ENCODE measurements at regions not wholly inside any gene's neighbourhood (a gene's known extent, or its start where the extent isn't known, plus 50 kb on each side); places are given as distances from the start of the nearest gene placed in this dataset.

DNA sequence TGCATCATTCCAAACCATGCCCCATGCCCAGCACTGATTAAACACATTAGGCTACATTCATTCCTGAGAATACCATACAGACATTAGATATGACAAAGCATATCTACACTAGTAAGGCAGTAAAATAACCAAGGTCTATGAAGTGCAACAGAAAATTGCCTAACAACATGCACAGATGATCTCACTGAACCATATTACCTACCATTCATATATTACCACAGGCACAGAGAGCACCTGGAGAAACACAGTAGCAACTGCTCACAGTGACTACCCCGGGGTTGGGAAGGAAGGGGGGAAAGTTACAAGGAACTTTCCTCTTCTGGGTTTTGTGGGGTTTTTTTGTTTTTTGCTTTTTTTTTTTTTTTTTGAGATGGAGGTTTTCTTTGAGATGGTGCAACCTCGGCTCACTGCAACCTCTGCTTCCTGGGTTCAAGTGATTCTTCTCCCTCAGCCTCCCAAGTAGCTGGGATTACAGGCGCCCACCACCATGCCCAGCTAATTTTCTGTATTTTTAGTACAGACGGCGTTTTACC, 669.6 kb downstream of the UQCRFS1 start:
- no peaks in the 10 kb centered on the region for H3K4me1 ChIP-seq (ENCODE audit: control insufficient read depth, insufficient read depth, low read length)

DNA sequence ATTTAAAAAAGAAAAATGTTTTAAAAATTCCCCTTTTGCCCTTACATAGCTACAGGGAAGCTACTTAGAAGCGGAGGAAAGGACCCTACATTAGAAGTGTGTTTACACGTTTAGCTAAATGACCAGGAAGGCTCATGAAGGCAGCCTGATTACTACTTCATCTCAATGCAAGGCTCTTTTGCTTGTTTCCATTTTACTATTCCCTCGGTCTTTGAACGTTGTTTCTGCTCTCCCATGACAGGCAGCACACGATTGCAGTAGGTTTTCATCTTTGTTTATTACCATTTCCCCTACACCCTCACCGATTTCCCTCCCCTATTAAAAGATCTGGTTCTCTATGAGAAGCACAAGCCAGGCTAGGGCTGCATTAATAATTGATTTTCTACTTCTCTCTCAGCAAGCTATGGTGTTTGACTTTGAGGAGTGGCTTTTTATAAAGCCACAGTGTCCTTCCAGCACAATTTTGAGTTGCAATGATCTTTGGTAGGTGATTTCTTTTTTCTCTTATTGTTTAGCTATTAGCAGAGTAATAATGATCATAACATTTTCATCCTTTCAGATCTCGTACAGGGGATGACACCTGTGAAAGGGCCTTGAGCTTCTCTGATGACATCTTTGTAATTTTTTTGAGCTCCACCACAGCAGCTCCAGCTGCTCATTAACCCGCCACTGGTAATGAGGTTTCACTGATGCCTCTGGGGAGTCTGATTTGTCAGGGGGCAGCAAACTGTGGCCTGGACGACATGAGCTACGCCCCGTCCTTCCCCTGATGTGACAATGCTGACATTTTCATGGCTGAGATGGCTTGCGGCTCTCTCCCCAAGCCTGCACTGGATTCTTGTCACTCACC, 670.3 kb downstream of the UQCRFS1 start:
- ChIA-PET POLR2A (no interaction called here), CTCF (interaction anchor here (1.1 to 1.3 kb wide), 2 partner anchors 11 to 91 kb away, joined by 5 read pairs; no protein-coding TSS in a partner anchor)
- H3K9me3 ChIP-seq (ENCODE audit: control insufficient read depth, insufficient read depth, low read depth, low read length) = peaks cover under 1% of the 10 kb centered on the region
- H3K36me3 ChIP-seq (ENCODE audit: control insufficient read depth in 2 of 2, insufficient read depth in 1 of 2, low read length in 2 of 2) = peaks cover 0 to 12% of the 10 kb centered on the region in 2 experiments; a peak in 2 of 3 replicates
- H3K4me1 ChIP-seq (ENCODE audit: control insufficient read depth, insufficient read depth, low read length) = no peaks in the 10 kb centered on the region
- TF ChIP-seq, protein P1, sequence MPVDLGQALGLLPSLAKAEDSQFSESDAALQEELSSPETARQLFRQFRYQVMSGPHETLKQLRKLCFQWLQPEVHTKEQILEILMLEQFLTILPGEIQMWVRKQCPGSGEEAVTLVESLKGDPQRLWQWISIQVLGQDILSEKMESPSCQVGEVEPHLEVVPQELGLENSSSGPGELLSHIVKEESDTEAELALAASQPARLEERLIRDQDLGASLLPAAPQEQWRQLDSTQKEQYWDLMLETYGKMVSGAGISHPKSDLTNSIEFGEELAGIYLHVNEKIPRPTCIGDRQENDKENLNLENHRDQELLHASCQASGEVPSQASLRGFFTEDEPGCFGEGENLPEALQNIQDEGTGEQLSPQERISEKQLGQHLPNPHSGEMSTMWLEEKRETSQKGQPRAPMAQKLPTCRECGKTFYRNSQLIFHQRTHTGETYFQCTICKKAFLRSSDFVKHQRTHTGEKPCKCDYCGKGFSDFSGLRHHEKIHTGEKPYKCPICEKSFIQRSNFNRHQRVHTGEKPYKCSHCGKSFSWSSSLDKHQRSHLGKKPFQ (tag by site-specific recombination; IDR thresholded peaks at IDR 0.05) = no peak
- TF ChIP-seq ZNF654 (tag by site-specific recombination; IDR thresholded peaks at IDR 0.05; ENCODE audit: low read depth) = no peak
- TF ChIP-seq, protein P2, sequence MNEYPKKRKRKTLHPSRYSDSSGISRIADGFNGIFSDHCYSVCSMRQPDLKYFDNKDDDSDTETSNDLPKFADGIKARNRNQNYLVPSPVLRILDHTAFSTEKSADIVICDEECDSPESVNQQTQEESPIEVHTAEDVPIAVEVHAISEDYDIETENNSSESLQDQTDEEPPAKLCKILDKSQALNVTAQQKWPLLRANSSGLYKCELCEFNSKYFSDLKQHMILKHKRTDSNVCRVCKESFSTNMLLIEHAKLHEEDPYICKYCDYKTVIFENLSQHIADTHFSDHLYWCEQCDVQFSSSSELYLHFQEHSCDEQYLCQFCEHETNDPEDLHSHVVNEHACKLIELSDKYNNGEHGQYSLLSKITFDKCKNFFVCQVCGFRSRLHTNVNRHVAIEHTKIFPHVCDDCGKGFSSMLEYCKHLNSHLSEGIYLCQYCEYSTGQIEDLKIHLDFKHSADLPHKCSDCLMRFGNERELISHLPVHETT (tag by site-specific recombination; IDR thresholded peaks at IDR 0.05) = no peak
- TF ChIP-seq ZNF558 (tag by site-specific recombination; IDR thresholded peaks at IDR 0.05) = no peak
- TF ChIP-seq ZNF792 (tag by site-specific recombination; IDR thresholded peaks at IDR 0.05) = no peak
- TF ChIP-seq ZNF610 (tag by site-specific recombination; IDR thresholded peaks at IDR 0.05; ENCODE audit: borderline replicate concordance) = no peak
- TF ChIP-seq ZNF112 (tag by site-specific recombination; IDR thresholded peaks at IDR 0.05) = no peak
- TF ChIP-seq, protein P3, sequence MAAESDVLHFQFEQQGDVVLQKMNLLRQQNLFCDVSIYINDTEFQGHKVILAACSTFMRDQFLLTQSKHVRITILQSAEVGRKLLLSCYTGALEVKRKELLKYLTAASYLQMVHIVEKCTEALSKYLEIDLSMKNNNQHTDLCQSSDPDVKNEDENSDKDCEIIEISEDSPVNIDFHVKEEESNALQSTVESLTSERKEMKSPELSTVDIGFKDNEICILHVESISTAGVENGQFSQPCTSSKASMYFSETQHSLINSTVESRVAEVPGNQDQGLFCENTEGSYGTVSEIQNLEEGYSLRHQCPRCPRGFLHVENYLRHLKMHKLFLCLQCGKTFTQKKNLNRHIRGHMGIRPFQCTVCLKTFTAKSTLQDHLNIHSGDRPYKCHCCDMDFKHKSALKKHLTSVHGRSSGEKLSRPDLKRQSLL (tag by site-specific recombination; IDR thresholded peaks at IDR 0.05) = no peak
- no peak for TF ChIP-seq GLI2 (tag by site-specific recombination; IDR thresholded peaks at IDR 0.05; ENCODE audit: borderline replicate concordance, low read depth)
- no peak for TF ChIP-seq MEIS1 (CRISPR knock-in tag; IDR thresholded peaks at IDR 0.05; ENCODE audit: borderline replicate concordance)
- TF ChIP-seq ZNF596 (tag by site-specific recombination; IDR thresholded peaks at IDR 0.05) = no peak
- TF ChIP-seq, protein P4, sequence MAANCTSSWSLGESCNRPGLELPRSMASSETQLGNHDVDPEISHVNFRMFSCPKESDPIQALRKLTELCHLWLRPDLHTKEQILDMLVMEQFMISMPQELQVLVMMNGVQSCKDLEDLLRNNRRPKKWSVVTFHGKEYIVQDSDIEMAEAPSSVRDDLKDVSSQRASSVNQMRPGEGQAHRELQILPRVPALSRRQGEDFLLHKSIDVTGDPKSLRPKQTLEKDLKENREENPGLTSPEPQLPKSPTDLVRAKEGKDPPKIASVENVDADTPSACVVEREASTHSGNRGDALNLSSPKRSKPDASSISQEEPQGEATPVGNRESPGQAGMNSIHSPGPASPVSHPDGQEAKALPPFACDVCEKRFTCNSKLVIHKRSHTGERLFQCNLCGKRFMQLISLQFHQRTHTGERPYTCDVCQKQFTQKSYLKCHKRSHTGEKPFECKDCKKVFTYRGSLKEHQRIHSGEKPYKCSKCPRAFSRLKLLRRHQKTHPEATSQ (tag by site-specific recombination; IDR thresholded peaks at IDR 0.05) = no peak
- no peak for TF ChIP-seq ZNF16 (tag by site-specific recombination; IDR thresholded peaks at IDR 0.05; ENCODE audit: low read depth)
- H3K27ac ChIP-seq (ENCODE audit: extremely low read depth, low read depth, low read length) = no peak overlapping the region
- no peak overlapping the region for H3K4me3 ChIP-seq (ENCODE audit: low read depth, low read length)

More for the DNA sequence above, 669.6 kb downstream of the UQCRFS1 start:
- POLR2A ChIA-PET = no interaction called here
- CTCF ChIA-PET = interaction anchor here (1.1 to 1.8 kb wide), 2 partner anchors 10 kb away, joined by 5 read pairs; no protein-coding TSS in a partner anchor
- no peak for TF ChIP-seq ZNF184 (tag by site-specific recombination; IDR thresholded peaks at IDR 0.05)
- no peak for TF ChIP-seq ZNF155 (tag by site-specific recombination; IDR thresholded peaks at IDR 0.05)
- H3K36me3 ChIP-seq (ENCODE audit: control insufficient read depth in 2 of 2, insufficient read depth in 1 of 2, low read length in 2 of 2) = peaks cover 0 to 5% of the 10 kb centered on the region in 2 experiments; a peak in 2 of 3 replicates
- H3K9me3 ChIP-seq (ENCODE audit: control insufficient read depth, insufficient read depth, low read depth, low read length) = no peaks in the 10 kb centered on the region; the same call in 1 of the 2 replicates
- no peak overlapping the region for H3K27ac ChIP-seq (ENCODE audit: extremely low read depth, low read depth, low read length)
- no peak overlapping the region for H3K4me3 ChIP-seq (ENCODE audit: low read depth, low read length)
